ENCODE measurements at regions not wholly inside any gene's neighbourhood (a gene's known extent, or its start where the extent isn't known, plus 50 kb on each side); places are given as distances from the start of the nearest gene placed in this dataset.

DNA sequence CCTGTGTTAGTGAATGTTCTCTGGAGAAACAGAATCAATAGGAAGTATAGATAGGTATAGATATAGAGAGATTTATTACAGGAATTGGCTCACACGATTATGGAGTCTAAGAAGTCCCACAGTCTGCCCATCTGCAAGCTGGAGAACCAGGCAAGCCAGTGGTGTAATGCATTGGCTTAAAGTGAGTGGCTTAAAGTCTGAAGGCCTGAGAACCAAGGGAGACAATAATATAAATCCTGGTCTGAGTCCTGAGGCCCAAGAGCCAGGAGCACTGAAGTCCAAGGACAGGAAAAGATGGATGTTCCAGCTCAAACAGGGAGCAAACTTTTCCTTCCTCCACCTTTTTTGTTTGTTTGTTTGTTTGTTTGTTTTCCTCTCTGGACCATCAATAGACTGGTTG is 131.2 kb upstream of the LRFN2 start:
- TF ChIP-seq, protein P1, sequence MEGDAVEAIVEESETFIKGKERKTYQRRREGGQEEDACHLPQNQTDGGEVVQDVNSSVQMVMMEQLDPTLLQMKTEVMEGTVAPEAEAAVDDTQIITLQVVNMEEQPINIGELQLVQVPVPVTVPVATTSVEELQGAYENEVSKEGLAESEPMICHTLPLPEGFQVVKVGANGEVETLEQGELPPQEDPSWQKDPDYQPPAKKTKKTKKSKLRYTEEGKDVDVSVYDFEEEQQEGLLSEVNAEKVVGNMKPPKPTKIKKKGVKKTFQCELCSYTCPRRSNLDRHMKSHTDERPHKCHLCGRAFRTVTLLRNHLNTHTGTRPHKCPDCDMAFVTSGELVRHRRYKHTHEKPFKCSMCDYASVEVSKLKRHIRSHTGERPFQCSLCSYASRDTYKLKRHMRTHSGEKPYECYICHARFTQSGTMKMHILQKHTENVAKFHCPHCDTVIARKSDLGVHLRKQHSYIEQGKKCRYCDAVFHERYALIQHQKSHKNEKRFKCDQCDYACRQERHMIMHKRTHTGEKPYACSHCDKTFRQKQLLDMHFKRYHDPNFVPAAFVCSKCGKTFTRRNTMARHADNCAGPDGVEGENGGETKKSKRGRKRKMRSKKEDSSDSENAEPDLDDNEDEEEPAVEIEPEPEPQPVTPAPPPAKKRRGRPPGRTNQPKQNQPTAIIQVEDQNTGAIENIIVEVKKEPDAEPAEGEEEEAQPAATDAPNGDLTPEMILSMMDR (conservative IDR thresholded peaks at IDR 0.05; ENCODE audit: low read depth), result no peak
- DNase-seq (ENCODE audit: low spot score), result no peak
- H3K27ac ChIP-seq, result no peak overlapping the region
- ChIA-PET CTCF (no interaction called here), POLR2A (ENCODE audit: low non-redundant PET) (no interaction called here)

DNA sequence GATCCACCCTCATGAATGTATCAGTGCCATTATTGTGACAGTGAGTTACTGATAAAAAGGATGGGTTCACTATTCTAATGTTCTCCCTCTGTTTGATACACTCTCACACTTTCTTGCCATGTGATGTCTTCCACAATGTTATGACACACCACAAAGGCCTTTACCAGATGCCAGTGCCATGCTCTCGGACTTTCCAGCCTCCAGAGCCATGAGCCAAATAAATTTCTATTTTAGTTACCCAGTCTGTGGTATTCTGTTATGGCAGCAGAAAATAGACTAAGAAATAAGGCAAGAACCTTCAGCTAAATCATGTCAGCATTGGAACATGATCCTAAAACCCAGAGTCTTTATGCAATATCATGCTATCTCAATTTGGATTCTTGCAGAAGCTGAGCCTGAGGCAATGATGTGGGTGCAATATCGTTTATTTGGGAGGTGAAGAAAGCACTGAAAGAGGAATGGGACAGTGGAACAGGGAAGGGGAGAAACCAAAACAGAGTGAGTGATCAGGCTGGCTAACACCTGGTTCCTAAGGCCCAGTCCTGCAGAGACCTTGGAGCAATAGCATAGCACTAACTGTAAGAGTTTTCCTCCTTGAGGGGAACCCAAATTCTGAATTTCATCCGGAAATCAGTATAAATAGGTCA is 130.4 kb upstream of the LRFN2 start:
- ChIA-PET POLR2A (ENCODE audit: low non-redundant PET) (no interaction called here), CTCF (no interaction called here)
- no peak for DNase-seq (ENCODE audit: low spot score)
- TF ChIP-seq, protein P1 (conservative IDR thresholded peaks at IDR 0.05; ENCODE audit: low read depth), result no peak
- no peak overlapping the region for H3K27ac ChIP-seq

DNA sequence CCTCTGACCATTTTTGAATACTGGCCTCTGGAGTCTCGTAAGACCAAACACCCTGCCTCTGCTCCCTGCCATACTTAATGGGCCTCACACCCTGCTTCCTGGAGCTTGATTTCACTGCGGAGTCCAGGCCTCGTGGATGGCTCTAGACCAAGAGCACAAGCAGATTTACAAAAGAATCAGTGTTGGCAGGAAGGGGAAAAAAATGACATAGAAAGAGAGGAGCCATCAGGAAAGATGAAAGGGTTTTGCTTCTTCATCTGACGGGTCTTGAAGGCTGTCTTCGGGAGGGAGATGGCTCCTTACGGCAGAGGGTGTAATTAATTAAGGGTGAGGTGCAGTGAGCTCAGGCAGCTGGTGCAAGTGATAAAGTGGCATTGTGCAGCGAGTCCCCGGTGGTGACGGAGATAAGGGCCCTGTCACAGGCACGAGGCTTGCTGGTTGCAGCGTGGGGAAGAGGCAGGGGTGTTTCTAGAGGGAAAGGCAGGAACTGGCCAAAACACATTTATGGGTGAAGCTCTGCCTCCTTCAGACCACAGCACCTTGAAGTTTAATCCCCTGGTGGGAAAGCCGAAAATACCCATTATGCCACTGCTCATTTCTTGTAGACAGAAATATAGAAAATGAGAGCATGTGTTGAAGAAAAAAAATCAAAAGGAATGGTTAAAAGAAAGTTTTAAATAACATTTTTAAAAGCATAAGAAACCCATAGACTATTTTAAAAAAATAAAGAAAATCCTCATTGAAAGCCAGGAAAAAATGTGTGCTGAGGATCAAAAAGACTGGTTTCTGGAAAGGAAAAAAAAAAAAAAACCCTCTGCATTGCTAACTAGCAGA is 128.6 kb upstream of the LRFN2 start:
- POLR2A ChIA-PET (ENCODE audit: low non-redundant PET), result no interaction called here
- H3K27ac ChIP-seq, result no peak overlapping the region
- TF ChIP-seq, protein P1 (conservative IDR thresholded peaks at IDR 0.05; ENCODE audit: low read depth), result no peak
- DNase-seq (ENCODE audit: low spot score), result no peak
- CTCF ChIA-PET, result no interaction called here

DNA sequence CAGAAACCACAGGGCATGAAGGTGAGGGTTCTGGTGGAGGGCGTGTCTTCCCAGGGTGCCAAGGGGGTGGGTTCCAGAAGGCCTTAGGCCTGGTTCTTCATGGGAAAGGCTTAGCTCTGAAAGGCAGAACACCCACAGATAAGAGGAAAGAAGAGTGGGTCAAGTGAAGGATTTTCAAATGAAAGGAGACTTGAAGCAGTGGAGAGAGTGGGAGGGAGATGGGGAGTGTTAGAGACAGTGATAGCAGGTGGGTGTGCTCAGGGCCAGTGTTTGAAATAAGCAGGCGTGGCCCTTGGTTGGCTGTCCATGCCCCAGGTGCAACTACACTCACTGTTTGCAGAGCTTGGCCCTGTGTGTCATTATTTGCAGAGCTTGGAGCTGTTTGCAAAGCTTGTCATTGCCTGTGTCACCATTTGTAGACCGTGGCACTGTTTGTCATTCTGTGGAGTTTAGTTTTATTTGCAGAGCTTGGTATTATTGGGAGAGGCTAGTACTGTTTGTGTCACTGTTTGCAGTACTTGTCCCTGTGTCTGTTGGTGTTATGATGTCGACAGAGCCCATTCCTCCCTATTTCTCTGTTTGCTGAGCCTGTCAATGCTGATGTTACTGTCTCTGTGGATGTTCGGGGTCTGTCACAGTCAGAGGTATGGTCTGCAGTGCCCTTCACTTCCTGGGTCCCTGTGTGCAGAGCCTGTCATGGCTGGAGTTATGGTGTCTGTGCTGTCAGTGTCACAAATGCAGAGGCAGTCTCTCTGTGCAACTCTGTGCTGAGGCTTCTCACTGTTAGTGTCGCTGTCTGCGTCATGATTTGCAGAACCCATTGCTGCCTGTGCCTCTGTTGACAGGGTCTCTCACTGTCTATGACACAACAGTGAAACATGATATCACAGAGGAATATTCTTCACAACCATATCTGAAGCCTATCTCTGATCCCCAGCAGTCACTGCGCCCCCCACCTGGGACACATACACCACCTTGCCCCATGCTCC is 127.7 kb upstream of the LRFN2 start:
- ChIA-PET POLR2A (ENCODE audit: low non-redundant PET) (no interaction called here), CTCF (interaction anchor here (0.6 kb wide), 2 partner anchors 23 to 386 kb away, joined by 3 to 4 read pairs; no protein-coding TSS in a partner anchor)
- TF ChIP-seq, protein P1 (conservative IDR thresholded peaks at IDR 0.05; ENCODE audit: low read depth), result no peak
- DNase-seq (ENCODE audit: low spot score), result no peak
- H3K27ac ChIP-seq, result no peak overlapping the region

DNA sequence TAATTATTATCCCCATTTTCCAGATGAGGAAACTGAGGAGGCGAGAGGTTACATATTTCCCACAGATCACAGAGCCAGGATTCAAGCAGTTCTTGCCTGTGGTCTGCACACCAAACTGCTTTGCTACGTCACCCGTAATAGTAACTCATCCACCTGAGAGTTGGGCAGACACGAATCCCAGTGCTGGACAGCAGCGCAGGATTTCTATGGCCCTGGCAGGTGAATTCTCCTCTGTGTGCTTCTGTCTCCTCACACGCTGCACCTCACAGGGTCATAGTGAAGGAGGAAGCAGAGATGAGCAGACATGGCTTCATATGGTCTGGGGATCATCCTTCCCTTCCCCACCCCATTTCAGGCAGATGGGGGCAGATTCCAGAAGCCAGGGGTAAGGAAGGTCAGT is 127.0 kb upstream of the LRFN2 start:
- no peak for DNase-seq (ENCODE audit: low spot score)
- POLR2A ChIA-PET (ENCODE audit: low non-redundant PET), result no interaction called here
- no peak overlapping the region for H3K27ac ChIP-seq
- CTCF ChIA-PET, result interaction anchor here (0.6 kb wide), 2 partner anchors 23 to 386 kb away, joined by 3 to 4 read pairs; no protein-coding TSS in a partner anchor
- TF ChIP-seq, protein P1 (conservative IDR thresholded peaks at IDR 0.05; ENCODE audit: low read depth), result no peak
